Trophoblast cell (in vitro differentiated cells and primary cell): ENCODE measurements at regions not wholly inside any gene's neighbourhood (a gene's known extent, or its start where the extent isn't known, plus 50 kb on each side); places are given as distances from the start of the nearest gene placed in this dataset.

Experiments
- DNase-seq, 2 donors: peaks; one replicate each; pipeline ENCODE4 v3.0.0-alpha.2; 2016
- H2AFZ ChIP-seq: 2 replicates; pipeline ENCODE4 v1.6.1; 2013; ENCODE audit warnings: low read length, moderate library complexity, mild to moderate bottlenecking; ENCODE audit not compliant: insufficient read depth, poor library complexity
- H2AK5ac ChIP-seq: 2 replicates; pipeline ENCODE4 v1.6.1; 2013; ENCODE audit warnings: mild to moderate bottlenecking, low read length
- H2BK120ac ChIP-seq: 2 replicates; pipeline ENCODE4 v1.6.1; 2013; ENCODE audit warnings: low read length, mild to moderate bottlenecking, moderate library complexity; ENCODE audit not compliant: insufficient read depth, poor library complexity
- H2BK12ac ChIP-seq: 2 replicates; pipeline ENCODE4 v1.6.1; 2013; ENCODE audit warnings: mild to moderate bottlenecking, low read length, moderate library complexity
- H2BK5ac ChIP-seq: 2 replicates; pipeline ENCODE4 v1.6.1; 2013; ENCODE audit warnings: low read length, low read depth, moderate library complexity, mild to moderate bottlenecking; ENCODE audit not compliant: poor library complexity
- H3K14ac ChIP-seq: 2 replicates; pipeline ENCODE4 v1.6.1; 2013; ENCODE audit warnings: mild to moderate bottlenecking, low read length
- H3K18ac ChIP-seq: 2 replicates; pipeline ENCODE4 v1.6.1; 2013; ENCODE audit warnings: mild to moderate bottlenecking, low read length
- H3K23ac ChIP-seq: 2 replicates; pipeline ENCODE4 v1.6.1; 2013; ENCODE audit warnings: low read length
- H3K27ac ChIP-seq: 2 replicates; pipeline ENCODE4 v1.5.1; 2013; ENCODE audit warnings: low read depth, mild to moderate bottlenecking, inconsistent platforms, low read length, moderate library complexity
- H3K27me3 ChIP-seq: 2 replicates; pipeline ENCODE4 v1.6.1; 2013; ENCODE audit warnings: inconsistent platforms, mild to moderate bottlenecking, low read length, moderate library complexity; ENCODE audit not compliant: insufficient read depth
- H3K36me3 ChIP-seq, 2 experiments: 1 replicate in 1 of 2; 2 replicates in 1 of 2; pipeline ENCODE4 v1.6.1; 2013; ENCODE audit warnings: low read length in 2 of 2, mild to moderate bottlenecking in 2 of 2, moderate library complexity in 1 of 2; ENCODE audit not compliant: insufficient read depth in 2 of 2, control insufficient read depth in 1 of 2
- H3K4ac ChIP-seq: 2 replicates; pipeline ENCODE4 v1.6.1; 2013; ENCODE audit warnings: low read depth, mild to moderate bottlenecking, low read length, moderate library complexity
- H3K4me1 ChIP-seq, 2 experiments: 1 replicate in 1 of 2; 2 replicates in 1 of 2; pipeline ENCODE4 v1.6.1; 2013; ENCODE audit warnings: low read length in 2 of 2, mild to moderate bottlenecking in 2 of 2, moderate library complexity in 1 of 2; ENCODE audit not compliant: insufficient read depth in 2 of 2, control insufficient read depth in 1 of 2
- H3K4me2 ChIP-seq: 2 replicates; pipeline ENCODE4 v1.6.1; 2013; ENCODE audit warnings: inconsistent platforms, mild to moderate bottlenecking, low read length, moderate library complexity
- H3K4me3 ChIP-seq: 2 replicates; pipeline ENCODE4 v1.5.1; 2013; ENCODE audit warnings: mild to moderate bottlenecking, low read depth, low read length, inconsistent platforms
- H3K79me1 ChIP-seq: one replicate; pipeline ENCODE4 v1.6.1; 2013; ENCODE audit warnings: low read length
- H3K79me2 ChIP-seq: 2 replicates; pipeline ENCODE4 v1.6.1; 2013; ENCODE audit warnings: low read length, mild to moderate bottlenecking; ENCODE audit not compliant: control insufficient read depth, insufficient read depth, poor library complexity
- H3K9ac ChIP-seq: 2 replicates; pipeline ENCODE4 v1.6.1; 2013; ENCODE audit warnings: mild to moderate bottlenecking, low read length
- H3K9me3 ChIP-seq: 2 replicates; pipeline ENCODE4 v1.6.1; 2013; ENCODE audit warnings: low read depth, mild to moderate bottlenecking, control low read depth, inconsistent platforms, low read length; ENCODE audit not compliant: insufficient read depth
- H4K12ac ChIP-seq: 2 replicates; pipeline ENCODE4 v1.6.1; 2013; ENCODE audit warnings: low read depth, mild to moderate bottlenecking, low read length, moderate library complexity
- H4K8ac ChIP-seq: 2 replicates; pipeline ENCODE4 v1.6.1; 2013; ENCODE audit warnings: low read depth, mild to moderate bottlenecking, low read length, moderate library complexity
- H4K91ac ChIP-seq: one replicate; pipeline ENCODE4 v1.6.1; 2013; ENCODE audit warnings: low read depth, mild to moderate bottlenecking, low read length, moderate library complexity
- WGBS: extraction: QIAGEN DNeasy Blood & Tissue Kit; methylation state at CpG from one replicate; pipeline ENCODE4 v1.1.7; 2013; ENCODE audit warnings: missing lambda C conversion rate; ENCODE audit not compliant: insufficient read length, insufficient coverage; ENCODE audit errors: extremely low coverage; 5-methylcytosine and 5-hydroxymethylcytosine counted together

DNA sequence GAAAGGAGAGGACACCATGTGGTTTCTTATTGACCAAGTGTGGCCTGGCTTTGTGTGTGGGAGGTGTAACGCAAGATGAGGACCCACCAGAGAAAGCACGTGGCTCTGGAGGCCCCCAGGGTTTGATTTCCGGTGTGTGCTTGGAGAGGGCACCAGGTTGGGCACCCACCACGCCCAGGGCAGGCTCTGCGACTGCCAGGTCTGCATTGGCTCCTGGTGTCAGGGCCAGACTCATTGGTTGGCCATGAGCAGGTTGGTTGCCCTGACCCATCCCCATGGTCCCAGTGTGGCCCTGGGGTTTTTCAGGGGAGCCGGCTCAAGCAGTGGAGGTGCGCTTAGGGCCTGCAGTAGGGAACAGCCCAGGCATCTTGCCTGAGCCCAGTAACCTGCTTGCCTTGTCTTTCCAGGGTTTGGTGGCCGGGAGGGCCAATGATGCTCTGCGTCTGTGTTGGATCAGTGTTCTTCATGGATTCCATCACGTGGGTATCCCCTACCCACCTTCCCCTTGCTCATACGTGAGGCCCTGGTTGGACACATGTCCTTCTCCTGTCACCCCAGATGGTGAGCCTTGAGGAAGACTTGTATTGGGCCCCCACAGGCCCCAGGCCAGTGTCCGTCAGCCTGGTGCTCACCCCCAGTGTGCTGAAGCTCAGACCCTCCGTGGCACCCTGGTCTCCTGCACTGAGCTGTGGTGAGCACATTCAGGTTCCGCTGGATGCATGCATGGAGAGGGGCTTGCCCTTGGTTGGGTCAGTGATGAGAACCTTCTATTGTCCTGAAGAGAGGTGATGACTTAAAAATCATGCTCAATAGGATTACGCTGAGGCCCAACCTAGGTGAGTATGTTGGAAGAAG, 193.9 kb downstream of the UBE3A start:
- H4K8ac ChIP-seq, result no peak overlapping the region
- no peak overlapping the region for H4K12ac ChIP-seq
- H3K27me3 ChIP-seq, result peaks cover 2% of the 10 kb centered on the region
- no peaks in the 10 kb centered on the region for H3K4me1 ChIP-seq
- no peak overlapping the region for H3K4me2 ChIP-seq
- DNase-seq, result no peak
- H3K4me3 ChIP-seq, result peak overlapping the region; percentile 15
- no peak overlapping the region for H4K91ac ChIP-seq
- no peak overlapping the region for H2AFZ ChIP-seq
- no peak overlapping the region for H3K27ac ChIP-seq
- no peak overlapping the region for H2BK120ac ChIP-seq
- peaks cover 87% of the 10 kb centered on the region for H3K9me3 ChIP-seq
- no peak overlapping the region for H3K4ac ChIP-seq
- H3K23ac ChIP-seq, result no peak overlapping the region
- no peak overlapping the region for H3K18ac ChIP-seq
- H3K79me2 ChIP-seq, result no peaks in the 10 kb centered on the region
- no CpG with 5 or more reads among the region's 15 CpGs for WGBS
- H2BK5ac ChIP-seq, result no peak overlapping the region
- no peaks in the 10 kb centered on the region for H3K79me1 ChIP-seq
- H3K14ac ChIP-seq, result no peak overlapping the region
- no peaks in the 10 kb centered on the region for H3K36me3 ChIP-seq
- no peak overlapping the region for H2AK5ac ChIP-seq
- no peak overlapping the region for H2BK12ac ChIP-seq
- no peak overlapping the region for H3K9ac ChIP-seq

DNA sequence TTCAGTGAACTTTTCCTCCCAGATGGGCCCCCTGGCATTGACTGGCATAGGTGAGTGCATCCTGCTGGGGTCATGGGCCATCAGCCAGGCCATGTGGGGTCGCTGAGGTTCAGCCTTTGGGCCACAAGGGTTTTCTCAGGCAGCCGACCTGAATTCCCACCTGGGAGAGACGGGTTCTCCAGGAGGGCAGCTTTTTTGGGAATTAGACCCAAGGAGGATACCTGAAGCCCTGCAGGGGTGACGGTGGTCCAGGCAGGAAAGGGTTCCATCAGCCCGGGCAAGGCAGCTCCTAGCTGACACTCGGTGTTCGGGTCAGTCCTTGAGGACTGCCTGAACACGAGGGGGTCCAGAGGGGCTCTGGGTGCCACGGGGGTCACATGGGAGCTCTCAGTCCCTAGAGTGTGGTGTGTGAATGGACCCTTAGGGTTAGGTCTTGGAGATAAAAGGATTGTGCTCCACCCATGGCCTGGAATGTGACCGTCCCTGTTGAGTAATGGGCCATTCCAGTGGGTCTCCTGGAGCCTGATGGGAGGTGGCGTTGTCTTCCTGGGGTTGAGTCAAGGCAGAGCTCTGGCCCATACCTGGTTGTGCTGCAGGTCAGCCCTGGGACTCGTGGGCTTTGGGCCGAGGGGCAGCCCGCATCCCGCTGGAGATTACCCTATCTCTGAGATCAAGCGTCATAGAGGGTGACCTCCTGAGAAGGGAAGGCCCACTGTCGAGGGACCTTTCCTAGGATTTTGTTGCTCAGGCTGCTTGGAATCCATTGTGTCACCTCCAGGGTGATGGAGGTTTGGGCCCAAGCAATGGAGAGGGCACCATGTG, 192.8 kb downstream of the UBE3A start:
- H3K4me2 ChIP-seq, result no peak overlapping the region
- DNase-seq, result no peak
- no peak overlapping the region for H2AK5ac ChIP-seq
- no peak overlapping the region for H2BK5ac ChIP-seq
- no peak overlapping the region for H3K9ac ChIP-seq
- peaks cover 2% of the 10 kb centered on the region for H3K27me3 ChIP-seq
- H3K9me3 ChIP-seq, result peaks cover 84% of the 10 kb centered on the region
- H3K79me1 ChIP-seq, result no peaks in the 10 kb centered on the region
- H2BK120ac ChIP-seq, result no peak overlapping the region
- H3K4me1 ChIP-seq, result no peaks in the 10 kb centered on the region
- H2BK12ac ChIP-seq, result no peak overlapping the region
- no peak overlapping the region for H3K27ac ChIP-seq
- no peak overlapping the region for H2AFZ ChIP-seq
- H3K79me2 ChIP-seq, result no peaks in the 10 kb centered on the region
- no peak overlapping the region for H3K18ac ChIP-seq
- H4K91ac ChIP-seq, result no peak overlapping the region
- no peak overlapping the region for H4K8ac ChIP-seq
- no peak overlapping the region for H3K4ac ChIP-seq
- H3K23ac ChIP-seq, result no peak overlapping the region
- no peaks in the 10 kb centered on the region for H3K36me3 ChIP-seq
- H3K14ac ChIP-seq, result no peak overlapping the region
- H4K12ac ChIP-seq, result no peak overlapping the region
- no peak overlapping the region for H3K4me3 ChIP-seq
- WGBS, result no CpG with 5 or more reads among the region's 17 CpGs

DNA sequence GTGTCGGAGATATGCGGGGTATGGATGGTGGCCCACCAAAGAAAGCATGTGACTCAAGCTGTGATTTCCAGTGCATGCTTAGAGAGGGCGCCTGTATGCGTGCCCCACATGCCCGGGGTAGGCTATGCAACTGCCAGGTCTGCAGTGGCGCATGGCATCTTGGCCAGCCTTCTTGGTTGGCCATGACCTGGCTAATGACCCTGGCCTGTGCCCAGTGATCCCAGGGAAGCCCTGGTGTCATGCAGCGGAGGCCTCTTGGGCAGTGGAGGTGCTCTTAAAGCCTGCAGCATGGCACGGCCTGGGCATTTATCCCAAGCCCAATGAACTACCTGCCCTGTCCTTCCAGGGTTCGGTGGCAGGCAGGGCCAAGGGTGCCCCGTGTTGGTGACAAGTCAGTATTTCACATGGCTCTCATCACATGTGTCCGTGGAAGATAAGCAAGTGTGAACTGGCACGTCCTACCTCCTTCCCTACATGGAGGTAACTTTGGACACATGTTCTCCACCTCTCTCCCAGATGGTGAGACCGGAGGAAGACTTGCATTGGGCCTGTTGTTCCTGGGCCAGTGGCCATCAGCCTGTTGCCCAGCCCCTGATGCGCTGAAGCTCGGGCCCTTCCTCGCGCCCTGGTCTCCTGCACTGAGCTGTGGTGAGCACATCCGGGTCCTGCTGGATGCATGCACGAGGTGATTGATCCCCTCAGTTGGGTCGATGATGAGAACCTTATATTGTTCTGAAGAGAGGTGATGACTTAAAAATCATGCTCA, 192.0 kb downstream of the UBE3A start:
- Histone ChIP-seq H4K8ac (no peak overlapping the region), H2BK120ac (no peak overlapping the region), H3K23ac (no peak overlapping the region), H2BK5ac (no peak overlapping the region), H3K4me2 (no peak overlapping the region), H2BK12ac (no peak overlapping the region), H4K12ac (no peak overlapping the region), H3K4me1 (no peaks in the 10 kb centered on the region), H3K36me3 (no peaks in the 10 kb centered on the region), H4K91ac (no peak overlapping the region), H3K27ac (no peak overlapping the region), H3K27me3 (peaks cover 2% of the 10 kb centered on the region), H2AFZ (no peak overlapping the region), H3K18ac (no peak overlapping the region), H3K14ac (no peak overlapping the region), H3K79me2 (no peaks in the 10 kb centered on the region), H3K4ac (no peak overlapping the region), H3K79me1 (no peaks in the 10 kb centered on the region), H3K9ac (no peak overlapping the region), H3K9me3 (peaks cover 86% of the 10 kb centered on the region), H2AK5ac (no peak overlapping the region), H3K4me3 (no peak overlapping the region)
- no peak for DNase-seq
- WGBS, result no CpG with 5 or more reads among the region's 20 CpGs

DNA sequence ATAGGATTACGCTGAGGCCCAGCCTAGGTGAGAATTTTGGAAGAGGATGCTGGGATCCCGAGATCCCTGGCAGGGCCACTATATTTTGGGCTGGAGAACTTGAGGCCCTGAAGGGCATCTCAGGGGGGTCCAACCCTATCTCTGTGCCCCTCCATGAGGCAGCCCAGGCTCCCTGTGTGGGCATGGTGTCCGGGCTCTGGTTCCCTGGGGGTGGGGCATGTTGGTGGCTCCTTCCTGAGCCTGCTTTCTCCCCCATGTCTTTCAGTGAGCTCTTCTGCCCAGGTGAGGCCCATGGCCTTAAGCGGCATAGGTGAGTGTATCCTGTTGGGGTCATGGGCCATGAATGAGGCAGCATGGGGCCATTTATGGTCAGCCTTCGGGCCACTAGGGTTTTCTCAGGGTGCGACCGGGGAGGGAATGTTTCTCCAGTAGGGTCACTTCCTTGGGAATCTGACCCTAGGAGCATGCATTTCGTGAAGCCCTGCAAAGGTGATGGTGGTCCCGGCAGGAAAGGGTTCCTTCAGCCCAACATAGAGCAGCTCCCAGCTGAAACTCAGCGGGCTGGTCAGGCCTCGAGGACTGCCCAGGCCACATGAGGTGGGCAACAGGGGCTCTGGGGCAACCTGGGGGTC, 191.3 kb downstream of the UBE3A start:
- H3K18ac ChIP-seq, result no peak overlapping the region
- H4K12ac ChIP-seq, result no peak overlapping the region
- H3K4me1 ChIP-seq, result no peaks in the 10 kb centered on the region
- H2AFZ ChIP-seq, result no peak overlapping the region
- no peak overlapping the region for H3K4me2 ChIP-seq
- H3K36me3 ChIP-seq, result no peaks in the 10 kb centered on the region
- H3K79me1 ChIP-seq, result no peaks in the 10 kb centered on the region
- no peak overlapping the region for H2BK120ac ChIP-seq
- no peak overlapping the region for H2BK5ac ChIP-seq
- no peak overlapping the region for H3K4me3 ChIP-seq
- DNase-seq, result no peak
- no peak overlapping the region for H3K27ac ChIP-seq
- no peak overlapping the region for H3K4ac ChIP-seq
- H3K9me3 ChIP-seq, result peaks cover 83% of the 10 kb centered on the region
- H4K8ac ChIP-seq, result no peak overlapping the region
- peaks cover 2% of the 10 kb centered on the region for H3K27me3 ChIP-seq
- H3K9ac ChIP-seq, result no peak overlapping the region
- WGBS, result no CpG with 5 or more reads among the region's 11 CpGs
- no peaks in the 10 kb centered on the region for H3K79me2 ChIP-seq
- no peak overlapping the region for H2AK5ac ChIP-seq
- no peak overlapping the region for H4K91ac ChIP-seq
- no peak overlapping the region for H2BK12ac ChIP-seq
- H3K23ac ChIP-seq, result no peak overlapping the region
- no peak overlapping the region for H3K14ac ChIP-seq
